CD4-positive, alpha-beta T cell treated with Interleukin-2 at 100 ng/mL for 4 hours (primary cell): ENCODE measurements at regions not wholly inside any gene's neighbourhood (a gene's known extent, or its start where the extent isn't known, plus 50 kb on each side); places are given as distances from the start of the nearest gene placed in this dataset.

Experiments used
- DNase-seq: peaks from one replicate; pipeline ENCODE4 v3.0.0-alpha.2; 2020; ENCODE audit warnings: low spot score

- no peak for DNase-seq
Observed at GRCh38 chr9:81191222-81191621, 498.1 kb downstream of the TLE1 start.

DNA sequence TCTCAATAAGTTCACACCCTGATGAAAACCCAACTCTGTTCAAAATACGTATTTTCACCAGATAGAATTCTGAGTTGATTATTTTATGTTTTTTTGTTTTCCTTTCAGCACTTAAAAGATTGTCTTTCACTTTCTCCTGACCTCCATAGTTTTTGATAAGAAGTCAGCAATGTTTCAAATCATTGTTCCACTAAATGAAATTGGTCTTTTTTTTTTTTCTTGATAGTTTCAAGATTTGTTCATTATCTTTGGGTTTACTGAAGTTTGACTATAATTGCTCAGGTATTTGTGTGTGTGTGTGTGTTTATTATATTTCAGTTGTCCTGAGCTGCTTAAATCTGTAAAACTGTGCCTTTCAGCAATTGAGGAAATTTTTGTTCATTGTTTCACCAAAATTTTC is 498.7 kb downstream of the TLE1 start:
- DNase-seq: no peak

DNA sequence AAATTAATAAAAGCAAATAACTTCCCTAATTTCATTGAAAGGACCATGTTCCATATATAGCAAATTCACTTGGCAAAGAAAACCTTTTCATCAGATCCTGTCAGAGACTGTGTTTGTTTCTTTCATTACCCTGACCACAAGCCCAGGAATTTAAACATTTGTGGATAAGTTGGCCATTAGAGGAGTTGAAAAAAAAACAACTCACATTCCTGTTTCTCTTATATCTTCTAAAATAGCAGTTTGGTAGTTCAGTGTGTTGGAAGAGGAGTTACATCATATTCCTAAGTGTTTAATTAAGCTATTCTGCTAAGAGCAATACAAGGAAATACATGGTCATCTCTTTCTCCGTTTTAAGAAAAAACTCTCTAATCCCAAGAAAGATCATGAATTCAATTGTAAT is 505.6 kb downstream of the TLE1 start:
- DNase-seq: no peak

- DNase-seq: no peak
Observed at GRCh38 chr9:81182431-81182830, 506.9 kb downstream of the TLE1 start.

GRCh38 chr9:81174023-81174422 is 515.3 kb downstream of the TLE1 start:
- no peak for DNase-seq

- DNase-seq: no peak
Observed at GRCh38 chr9:81171689-81172088, 517.7 kb downstream of the TLE1 start.

DNA sequence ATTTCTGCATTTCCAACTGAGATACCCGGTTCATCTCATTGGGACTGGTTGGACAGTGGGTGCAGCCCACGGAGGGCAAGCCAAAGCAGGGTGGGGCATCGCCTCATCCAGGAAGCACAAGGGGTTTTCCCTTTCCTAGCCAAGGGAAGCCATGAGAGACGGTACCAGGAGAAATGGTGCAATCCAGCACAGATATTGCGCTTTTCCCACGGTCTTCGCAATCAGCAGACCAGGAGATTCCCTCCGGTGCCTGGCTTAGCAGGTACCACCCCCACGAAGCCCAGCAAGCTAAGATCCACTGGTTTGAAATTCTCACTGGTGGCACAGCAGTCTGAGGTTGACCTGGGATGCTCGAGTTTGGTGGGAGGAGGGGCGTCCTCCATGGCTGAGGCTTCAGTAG is 527.0 kb downstream of the TLE1 start:
- DNase-seq: no peak

DNA sequence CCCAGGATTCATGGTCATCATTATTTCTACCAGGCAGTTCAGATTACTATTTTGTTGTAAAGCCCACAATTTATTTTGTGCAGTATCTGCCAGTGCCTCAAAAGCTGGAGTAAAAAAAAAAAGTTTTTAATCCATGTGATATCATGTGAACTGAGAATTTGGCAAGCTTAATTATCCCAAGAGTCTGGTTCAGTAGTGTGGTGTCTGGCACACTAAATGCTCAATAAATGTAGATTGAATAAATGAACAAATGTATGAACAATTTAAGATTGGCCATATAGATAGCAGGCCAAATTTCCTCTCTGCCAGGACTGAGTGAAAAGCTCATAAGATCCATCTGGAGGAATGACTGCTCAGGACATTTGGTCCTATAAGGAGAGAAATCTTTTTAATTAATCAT is 533.0 kb downstream of the TLE1 start:
- no peak for DNase-seq

DNA sequence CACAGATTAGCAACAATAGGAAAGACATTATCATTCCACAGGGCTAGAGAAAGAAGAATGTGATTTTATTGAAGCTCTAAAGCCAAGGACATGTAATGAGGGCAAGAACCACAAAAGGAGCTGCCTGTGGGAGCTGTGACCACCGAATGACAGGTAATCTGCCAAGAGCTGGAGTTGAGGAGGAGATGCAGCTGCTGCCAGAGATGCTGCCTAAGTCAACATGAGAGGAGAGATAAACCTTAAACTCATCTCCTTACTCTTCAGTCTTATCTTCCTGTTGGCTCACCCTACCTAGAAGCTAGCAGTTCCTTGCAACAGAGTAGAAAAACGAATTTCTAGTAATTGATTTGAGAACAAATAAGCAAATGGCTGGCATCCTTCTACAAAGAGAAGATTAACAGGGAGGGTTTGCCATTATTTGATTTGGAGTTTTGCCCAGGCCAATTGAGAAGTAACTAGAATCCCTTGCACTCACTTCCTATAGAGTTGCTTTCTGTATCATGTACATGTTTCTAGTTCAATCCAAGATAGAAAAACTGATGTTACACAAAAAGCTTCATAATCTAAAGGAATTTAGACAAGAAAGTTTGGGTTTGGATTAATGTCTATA is 539.2 kb downstream of the TLE1 start:
- DNase-seq: no peak

DNA sequence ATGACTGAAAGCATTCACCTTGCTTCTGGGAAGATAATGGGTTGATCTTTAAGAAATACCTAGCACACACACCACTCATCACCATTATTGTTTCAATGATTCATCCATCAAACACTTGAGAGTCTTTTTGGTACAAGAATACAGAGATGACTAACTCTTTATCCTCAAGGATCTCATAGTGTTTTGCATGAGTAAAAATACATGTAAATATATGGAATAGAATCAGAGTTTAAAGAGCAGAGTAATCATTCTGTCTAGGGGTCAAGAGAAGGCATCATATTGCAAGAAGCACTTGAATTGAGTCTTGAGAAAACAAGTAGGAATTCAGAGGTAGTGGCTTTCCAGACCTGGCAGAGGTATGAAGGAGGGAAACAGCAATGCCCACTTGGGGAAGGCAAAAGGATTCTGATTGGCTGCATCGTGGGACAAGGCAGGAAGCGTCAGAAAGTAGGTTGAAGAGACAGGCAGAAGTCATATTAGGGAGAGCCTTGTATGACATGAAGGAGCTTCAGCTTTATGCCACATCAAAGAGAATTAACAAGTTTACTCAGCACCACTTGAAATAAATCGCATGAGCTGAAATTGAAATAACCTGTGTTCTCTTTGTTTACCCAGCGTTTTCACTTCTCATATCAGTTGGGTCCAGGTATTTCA is 542.5 kb downstream of the TLE1 start:
- DNase-seq: no peak

DNA sequence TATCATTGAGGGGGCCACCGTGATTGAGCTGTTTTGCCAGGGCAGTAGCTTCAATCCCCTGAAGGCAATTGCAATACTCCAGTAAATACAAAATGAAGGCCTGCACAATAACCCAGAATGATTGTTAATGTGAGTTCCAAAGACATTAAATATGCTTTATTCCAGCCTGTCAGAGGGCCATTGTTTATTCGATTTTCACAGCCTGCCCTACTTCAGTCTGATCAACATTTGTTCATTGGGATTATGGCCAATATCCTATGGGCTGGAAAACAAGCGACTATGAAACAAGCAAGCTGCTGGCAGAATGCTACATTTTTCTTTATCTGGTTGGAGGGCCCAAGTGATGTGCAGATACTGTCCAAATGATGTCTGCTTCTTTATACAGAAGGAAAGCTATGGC is 543.1 kb downstream of the TLE1 start:
- DNase-seq: no peak

- no peak for DNase-seq
Observed at GRCh38 chr9:81145331-81145963, 543.9 kb downstream of the TLE1 start.

DNA sequence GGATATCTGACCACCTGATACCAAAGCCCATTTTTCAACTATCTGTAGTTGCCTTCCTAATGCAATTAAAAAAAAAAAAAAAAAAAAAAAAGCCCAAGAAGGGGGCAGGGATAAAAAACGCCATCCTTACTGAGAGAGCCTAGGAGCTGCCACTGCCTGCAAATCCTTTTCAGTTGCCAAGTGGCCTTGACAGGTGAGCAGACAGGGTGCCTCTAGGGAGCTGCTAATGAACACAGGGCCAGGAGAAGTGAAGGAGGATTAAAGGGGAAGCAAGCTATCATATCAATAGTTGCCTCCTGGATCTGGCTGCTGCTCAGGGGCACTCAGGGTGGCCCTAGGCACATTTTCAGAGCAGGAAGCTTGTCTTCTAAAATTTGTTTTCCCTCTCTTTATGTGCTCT is 547.4 kb downstream of the TLE1 start:
- no peak for DNase-seq

DNA sequence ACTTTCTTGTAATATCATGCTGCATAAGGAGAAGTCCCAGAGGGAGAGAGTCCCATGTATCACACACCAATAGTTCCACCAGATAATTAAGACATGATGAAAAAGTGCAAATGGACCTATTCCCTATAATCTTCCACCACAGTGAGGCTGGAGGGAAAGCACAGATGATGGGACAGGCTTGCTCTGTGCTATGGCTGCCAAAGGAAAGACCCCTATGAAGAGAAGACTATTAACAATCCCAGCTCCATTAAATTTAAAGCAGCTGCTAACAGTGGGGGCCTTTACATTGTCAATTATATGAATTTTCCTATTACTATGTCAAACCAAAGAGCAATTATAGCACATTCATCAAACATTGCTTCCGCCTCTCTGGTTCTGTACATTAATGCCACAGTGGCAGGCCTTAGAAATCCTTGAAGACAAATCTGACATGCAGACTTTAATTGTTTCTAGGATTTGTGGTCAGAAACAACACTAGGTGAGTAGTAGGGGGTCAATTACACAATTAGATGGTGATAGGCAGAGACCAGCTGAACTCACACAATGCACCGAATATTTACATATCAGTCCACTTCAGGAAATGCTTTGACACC is 551.3 kb downstream of the TLE1 start:
- no peak for DNase-seq

- no peak for DNase-seq
Observed at GRCh38 chr9:81132796-81133195, 556.6 kb downstream of the TLE1 start.

GRCh38 chr9:81132318-81132717 is 557.0 kb downstream of the TLE1 start:
- DNase-seq: no peak

DNA sequence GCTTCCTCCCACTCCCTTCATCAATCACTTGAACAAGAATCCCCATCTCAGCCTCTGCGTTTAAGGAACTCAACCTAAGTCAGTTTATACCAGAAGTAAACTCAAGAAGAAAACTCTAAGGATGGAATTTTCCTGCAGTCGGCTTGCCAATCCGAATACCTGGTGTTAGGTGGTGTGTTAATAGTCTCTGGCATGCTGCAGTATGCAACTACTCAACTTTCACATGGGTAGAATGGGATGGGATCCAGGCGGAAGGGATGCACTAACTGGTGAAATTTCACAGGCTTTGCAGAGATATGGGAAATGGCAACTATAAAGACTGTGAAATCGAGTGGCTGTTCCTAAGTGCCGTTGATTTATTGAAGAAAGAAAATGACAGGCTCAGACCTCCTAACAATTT is 560.6 kb downstream of the TLE1 start:
- DNase-seq: no peak

GRCh38 chr9:81125446-81126092 is 563.8 kb downstream of the TLE1 start:
- DNase-seq: no peak

DNA sequence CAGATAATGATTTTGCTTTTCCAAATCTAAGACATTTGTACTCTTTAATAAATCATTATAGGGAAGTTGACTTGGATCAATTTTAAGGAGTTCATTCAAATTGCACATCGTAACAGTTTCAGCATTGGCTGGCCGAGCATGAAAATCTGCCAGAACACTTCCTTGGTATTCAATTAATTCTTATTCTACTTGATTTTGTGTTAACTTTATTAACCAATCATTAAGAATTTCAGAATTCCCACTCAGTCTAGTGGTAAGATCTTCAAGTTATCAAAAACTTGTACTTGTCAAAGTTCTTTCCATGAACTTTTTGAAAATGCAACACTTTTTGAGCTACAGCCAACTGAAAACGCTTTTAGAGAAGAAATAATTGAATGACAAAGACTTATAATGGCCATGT is 565.8 kb downstream of the TLE1 start:
- DNase-seq: no peak

- DNase-seq: no peak
Observed at GRCh38 chr9:81122749-81123148, 566.6 kb downstream of the TLE1 start.

GRCh38 chr9:81119591-81119990 is 569.8 kb downstream of the TLE1 start:
- DNase-seq: no peak

DNA sequence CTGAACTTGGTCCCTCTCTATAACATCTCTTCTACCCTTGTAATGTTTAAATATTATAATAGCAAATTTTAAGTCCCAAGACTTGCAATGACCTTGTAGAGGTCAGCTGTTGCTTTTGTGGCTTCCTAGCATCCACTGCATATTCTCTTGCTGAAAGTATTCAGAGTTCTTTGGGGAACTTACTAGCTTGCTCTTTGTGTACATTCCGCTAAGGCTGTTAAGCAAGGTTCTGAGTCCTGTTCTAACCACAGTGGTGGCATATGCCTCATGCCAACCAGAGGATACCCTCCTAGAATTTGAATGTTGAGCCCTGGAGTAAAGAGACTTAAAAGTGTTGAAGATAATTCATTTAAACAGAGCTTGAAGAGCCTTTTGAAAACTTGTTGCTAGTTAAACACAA is 570.9 kb downstream of the TLE1 start:
- DNase-seq: no peak
